NB4 (cell line): ENCODE measurements at regions not wholly inside any gene's neighbourhood (a gene's known extent, or its start where the extent isn't known, plus 50 kb on each side); places are given as distances from the start of the nearest gene placed in this dataset.

Experiments
- MYC ChIP-seq: IDR thresholded peaks from 2 replicates; pipeline ENCODE4 v1.6.1; 2011; ENCODE audit warnings: low read depth, low read length
- POLR2A ChIP-seq: IDR thresholded peaks from 2 replicates; pipeline ENCODE4 v1.6.1; 2011; ENCODE audit warnings: mild to moderate bottlenecking; ENCODE audit not compliant: insufficient read length; ENCODE audit errors: extremely low read depth
- TF ChIP-seq, protein P1 (sequence below): IDR thresholded peaks from one replicate; pipeline ENCODE4 v1.5.1; 2012; ENCODE audit warnings: low read depth, low read length
- TF ChIP-seq, protein P2 (sequence below): IDR thresholded peaks from 2 replicates; pipeline ENCODE4 v1.6.1; 2011; ENCODE audit warnings: low read depth, low read length

DNA sequence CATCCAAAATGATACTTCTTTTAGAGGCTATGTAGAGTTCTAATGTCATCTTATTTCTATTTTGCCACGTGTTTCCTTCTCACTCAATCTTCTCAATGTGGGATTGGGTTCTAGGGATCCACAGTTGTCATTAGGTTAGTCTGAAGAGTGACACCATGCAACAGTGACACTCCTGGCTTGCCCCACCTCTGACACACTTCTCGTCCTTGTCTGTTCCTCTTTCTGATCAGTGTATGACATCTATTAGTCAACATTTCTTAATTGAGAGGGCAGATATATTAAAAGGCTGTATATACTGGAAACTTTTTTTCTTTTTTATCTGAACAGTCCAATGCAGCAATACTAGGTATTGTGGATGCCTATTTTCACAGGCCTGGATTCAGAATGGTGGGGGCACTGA, 67.6 kb upstream of the GYPA start:
- TF ChIP-seq, protein P1, sequence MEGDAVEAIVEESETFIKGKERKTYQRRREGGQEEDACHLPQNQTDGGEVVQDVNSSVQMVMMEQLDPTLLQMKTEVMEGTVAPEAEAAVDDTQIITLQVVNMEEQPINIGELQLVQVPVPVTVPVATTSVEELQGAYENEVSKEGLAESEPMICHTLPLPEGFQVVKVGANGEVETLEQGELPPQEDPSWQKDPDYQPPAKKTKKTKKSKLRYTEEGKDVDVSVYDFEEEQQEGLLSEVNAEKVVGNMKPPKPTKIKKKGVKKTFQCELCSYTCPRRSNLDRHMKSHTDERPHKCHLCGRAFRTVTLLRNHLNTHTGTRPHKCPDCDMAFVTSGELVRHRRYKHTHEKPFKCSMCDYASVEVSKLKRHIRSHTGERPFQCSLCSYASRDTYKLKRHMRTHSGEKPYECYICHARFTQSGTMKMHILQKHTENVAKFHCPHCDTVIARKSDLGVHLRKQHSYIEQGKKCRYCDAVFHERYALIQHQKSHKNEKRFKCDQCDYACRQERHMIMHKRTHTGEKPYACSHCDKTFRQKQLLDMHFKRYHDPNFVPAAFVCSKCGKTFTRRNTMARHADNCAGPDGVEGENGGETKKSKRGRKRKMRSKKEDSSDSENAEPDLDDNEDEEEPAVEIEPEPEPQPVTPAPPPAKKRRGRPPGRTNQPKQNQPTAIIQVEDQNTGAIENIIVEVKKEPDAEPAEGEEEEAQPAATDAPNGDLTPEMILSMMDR, result no peak
- TF ChIP-seq POLR2A (no peak), MYC (no peak)
- TF ChIP-seq, protein P2, sequence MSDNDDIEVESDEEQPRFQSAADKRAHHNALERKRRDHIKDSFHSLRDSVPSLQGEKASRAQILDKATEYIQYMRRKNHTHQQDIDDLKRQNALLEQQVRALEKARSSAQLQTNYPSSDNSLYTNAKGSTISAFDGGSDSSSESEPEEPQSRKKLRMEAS, result no peak
